KMS-11 (cell line): ENCODE measurements at regions not wholly inside any gene's neighbourhood (a gene's known extent, or its start where the extent isn't known, plus 50 kb on each side); places are given as distances from the start of the nearest gene placed in this dataset.

ENCODE experiments used
- H2AFZ ChIP-seq: fragments of 200-600 bp; sonication (generic); 2 replicates; pipeline ENCODE4 v1.6.1; 2016; ENCODE audit warnings: antibody characterized with exemption, mixed run types, low read depth
- H3K27ac ChIP-seq: fragments of 200-600 bp; sonication (generic); 2 replicates; pipeline ENCODE4 v1.6.1; 2016; ENCODE audit warnings: mild to moderate bottlenecking, mixed run types
- H3K27me3 ChIP-seq: fragments of 200-600 bp; sonication (generic); 2 replicates; pipeline ENCODE4 v1.6.1; 2017; ENCODE audit warnings: mild to moderate bottlenecking, low read depth, mixed run types, moderate library complexity; ENCODE audit not compliant: insufficient read depth
- H3K36me3 ChIP-seq: fragments of 200-600 bp; sonication (generic); 2 replicates; pipeline ENCODE4 v1.6.1; 2017; ENCODE audit warnings: mild to moderate bottlenecking, mixed run types; ENCODE audit not compliant: insufficient read depth
- H3K4me1 ChIP-seq: fragments of 200-600 bp; sonication (generic); 2 replicates; pipeline ENCODE4 v1.6.1; 2016; ENCODE audit warnings: mild to moderate bottlenecking, low read depth, mixed run types; ENCODE audit not compliant: poor library complexity, severe bottlenecking
- H3K4me2 ChIP-seq: fragments of 200-600 bp; sonication (generic); 2 replicates; pipeline ENCODE4 v1.7.0; 2016; ENCODE audit warnings: mild to moderate bottlenecking, mixed run types
- H3K4me3 ChIP-seq: fragments of 200-600 bp; sonication (generic); IDR thresholded peaks from 2 replicates; pipeline ENCODE4 v1.6.1; 2017; ENCODE audit warnings: low read depth, low read length, mixed read lengths; ENCODE audit not compliant: insufficient read depth
- H3K79me2 ChIP-seq: fragments of 200-600 bp; sonication (generic); 2 replicates; pipeline ENCODE4 v1.6.1; 2016; ENCODE audit warnings: low read depth, mixed run types; ENCODE audit not compliant: insufficient read depth
- H3K9ac ChIP-seq: fragments of 200-600 bp; sonication (generic); 2 replicates; pipeline ENCODE4 v1.6.1; 2016; ENCODE audit warnings: mild to moderate bottlenecking, mixed run types
- H4K20me1 ChIP-seq: fragments of 200-600 bp; sonication (generic); 2 replicates; pipeline ENCODE4 v1.6.1; 2016; ENCODE audit warnings: mild to moderate bottlenecking, mixed run types; ENCODE audit not compliant: insufficient read depth
- CTCF ChIP-seq: fragments of 200-600 bp; sonication (generic); conservative IDR thresholded peaks from 2 replicates; pipeline ENCODE4 v1.6.1; 2017; ENCODE audit warnings: low read depth, mild to moderate bottlenecking, antibody characterized with exemption, low read length, moderate library complexity, mixed read lengths

GRCh38 chr16:64543441-64543840 is 578.4 kb downstream of the CDH11 start:
- Histone ChIP-seq H3K4me3 (no peak overlapping the region), H3K4me2 (no peak overlapping the region; the same call in 1 of the 2 replicates), H3K27ac (no peak overlapping the region), H3K36me3 (no peaks in the 10 kb centered on the region), H3K79me2 (no peaks in the 10 kb centered on the region), H3K4me1 (peaks cover 13% of the 10 kb centered on the region), H2AFZ (no peak overlapping the region; the same call in 1 of the 2 replicates), H3K9ac (no peak overlapping the region), H4K20me1 (no peaks in the 10 kb centered on the region), H3K27me3 (no peaks in the 10 kb centered on the region)
- no peak for TF ChIP-seq CTCF

GRCh38 chr16:64543031-64543430 is 578.8 kb downstream of the CDH11 start:
- H3K79me2 ChIP-seq, result no peaks in the 10 kb centered on the region
- H3K4me1 ChIP-seq, result peaks cover 13% of the 10 kb centered on the region
- no peak overlapping the region for H3K4me3 ChIP-seq
- H4K20me1 ChIP-seq, result no peaks in the 10 kb centered on the region
- no peak overlapping the region for H2AFZ ChIP-seq
- H3K27ac ChIP-seq, result no peak overlapping the region
- no peak overlapping the region; the same call in 1 of the 2 replicates for H3K4me2 ChIP-seq
- TF ChIP-seq CTCF, result no peak
- no peaks in the 10 kb centered on the region for H3K36me3 ChIP-seq
- no peak overlapping the region for H3K9ac ChIP-seq
- H3K27me3 ChIP-seq, result no peaks in the 10 kb centered on the region

- no peak for TF ChIP-seq CTCF
- Histone ChIP-seq H3K27ac (no peak overlapping the region), H3K4me1 (peaks cover 13% of the 10 kb centered on the region)
Observed at GRCh38 chr16:64542152-64542551, 579.7 kb downstream of the CDH11 start.

GRCh38 chr16:64541621-64542020 is 580.2 kb downstream of the CDH11 start:
- Histone ChIP-seq H3K9ac (no peak overlapping the region), H3K27ac (no peak overlapping the region), H4K20me1 (no peaks in the 10 kb centered on the region), H3K4me2 (no peak overlapping the region), H3K27me3 (no peaks in the 10 kb centered on the region), H2AFZ (no peak overlapping the region), H3K4me3 (no peak overlapping the region), H3K36me3 (no peaks in the 10 kb centered on the region), H3K4me1 (peaks cover 13% of the 10 kb centered on the region), H3K79me2 (no peaks in the 10 kb centered on the region)
- TF ChIP-seq CTCF, result no peak

More at GRCh38 chr16:64542152-64542551, 579.7 kb downstream of the CDH11 start:
- Histone ChIP-seq H2AFZ (no peak overlapping the region), H4K20me1 (no peaks in the 10 kb centered on the region), H3K27me3 (no peaks in the 10 kb centered on the region), H3K4me2 (no peak overlapping the region), H3K4me3 (no peak overlapping the region), H3K9ac (no peak overlapping the region), H3K79me2 (no peaks in the 10 kb centered on the region), H3K36me3 (no peaks in the 10 kb centered on the region)
